ENCODE measurements at regions not wholly inside any gene's neighbourhood (a gene's known extent, or its start where the extent isn't known, plus 50 kb on each side); places are given as distances from the start of the nearest gene placed in this dataset.

- H3K9me3 Mint-ChIP-seq, result peaks cover 0 to 3% (median 0%) of the 10 kb centered on the region in 8 donors
- no peak overlapping the region for H3K4me3 Mint-ChIP-seq
- Histone ChIP-seq H3K4me1 (ENCODE audit: insufficient read depth, low read length) (no peaks in the 10 kb centered on the region), H3K9me3 (ENCODE audit: control insufficient read depth in 1 of 2, low read length in 2 of 2) (no peaks in the 10 kb centered on the region), H3K27me3 (ENCODE audit: insufficient read depth, low read length) (no peaks in the 10 kb centered on the region), H3K4me3 (ENCODE audit: low read length in 2 of 2) (no peak overlapping the region), H3K27ac (ENCODE audit: low read depth, low read length) (no peak overlapping the region), H3K36me3 (ENCODE audit: insufficient read depth, low read length) (no peaks in the 10 kb centered on the region)
- H3K27me3 Mint-ChIP-seq, result no peaks in the 10 kb centered on the region
- DNase-seq, result no peak
- ChIA-PET POLR2A (ENCODE audit: partially characterized antibody) (no interaction called here), CTCF (ENCODE audit: partially characterized antibody) (no interaction called here)
- intact Hi-C loops (cut with micrococcal nuclease), result no loop called here
- H3K4me1 Mint-ChIP-seq, result no peaks in the 10 kb centered on the region
- no peak overlapping the region for H3K27ac Mint-ChIP-seq
- no peaks in the 10 kb centered on the region for H3K36me3 Mint-ChIP-seq
Measured at GRCh38 chr1:219523411-219523810, 89.5 kb downstream of the ZC3H11B start.

DNA sequence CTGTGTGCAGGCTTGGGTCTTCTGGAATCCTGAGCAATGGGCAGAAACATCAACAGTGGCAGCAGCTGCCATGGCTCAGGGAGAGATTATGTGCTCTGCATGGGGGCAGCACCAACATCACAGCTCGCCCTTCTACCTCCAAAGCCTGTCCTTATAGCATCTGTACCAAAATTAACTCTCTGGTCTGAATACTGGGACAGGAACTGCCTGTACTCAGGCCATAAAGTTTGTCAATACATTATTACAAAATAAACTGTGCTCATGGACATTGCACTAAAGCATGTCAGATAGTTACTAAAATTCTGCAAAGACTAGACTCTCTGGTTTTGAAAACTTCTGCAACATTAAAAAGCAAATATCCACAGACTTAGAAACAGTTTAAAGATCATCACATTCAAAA, 91.6 kb downstream of the ZC3H11B start:
- Mint-ChIP-seq H3K4me3 (no peak overlapping the region), H3K27me3 (no peaks in the 10 kb centered on the region), H3K36me3 (no peaks in the 10 kb centered on the region), H3K27ac (no peak overlapping the region), H3K4me1 (no peaks in the 10 kb centered on the region), H3K9me3 (peaks cover 0 to 3% (median 0%) of the 10 kb centered on the region in 8 donors)
- no peak for DNase-seq
- CTCF ChIA-PET (ENCODE audit: partially characterized antibody), result no interaction called here
- POLR2A ChIA-PET (ENCODE audit: partially characterized antibody), result no interaction called here
- Histone ChIP-seq H3K4me3 (ENCODE audit: low read length in 2 of 2) (no peak overlapping the region), H3K27ac (ENCODE audit: low read depth, low read length) (no peak overlapping the region), H3K9me3 (ENCODE audit: control insufficient read depth in 1 of 2, low read length in 2 of 2) (no peaks in the 10 kb centered on the region), H3K4me1 (ENCODE audit: insufficient read depth, low read length) (no peaks in the 10 kb centered on the region), H3K27me3 (ENCODE audit: insufficient read depth, low read length) (no peaks in the 10 kb centered on the region), H3K36me3 (ENCODE audit: insufficient read depth, low read length) (no peaks in the 10 kb centered on the region)
- intact Hi-C loops (cut with micrococcal nuclease), result no loop called here

DNA sequence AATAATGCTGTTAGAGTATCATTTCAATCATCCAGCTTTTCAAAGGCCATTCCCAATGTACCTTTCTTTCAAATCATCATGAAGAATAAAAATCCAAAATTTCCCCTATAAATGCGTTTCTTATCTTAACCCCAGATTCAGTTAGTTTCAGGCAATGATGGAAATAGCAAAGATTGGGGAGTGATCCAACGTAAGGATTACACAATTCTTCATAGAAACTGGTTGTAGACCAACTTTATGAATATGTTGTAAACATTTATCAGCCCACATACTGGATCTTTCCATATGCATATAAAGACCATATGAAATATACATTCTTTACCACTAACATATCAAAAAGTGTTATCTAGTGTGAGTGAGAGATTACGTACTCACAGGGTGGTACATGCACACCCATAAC, 92.7 kb downstream of the ZC3H11B start:
- Mint-ChIP-seq H3K4me1 (no peaks in the 10 kb centered on the region), H3K27ac (no peak overlapping the region), H3K9me3 (peaks cover 0 to 3% (median 1%) of the 10 kb centered on the region in 8 donors), H3K36me3 (no peaks in the 10 kb centered on the region), H3K27me3 (peaks cover 0 to 2% of the 10 kb centered on the region in 2 donors), H3K4me3 (no peak overlapping the region)
- H3K4me1 ChIP-seq (ENCODE audit: insufficient read depth, low read length), result no peaks in the 10 kb centered on the region
- ChIA-PET POLR2A (ENCODE audit: partially characterized antibody) (no interaction called here), CTCF (ENCODE audit: partially characterized antibody) (no interaction called here)
- no peaks in the 10 kb centered on the region for H3K9me3 ChIP-seq (ENCODE audit: control insufficient read depth in 1 of 2, low read length in 2 of 2)
- no peaks in the 10 kb centered on the region for H3K27me3 ChIP-seq (ENCODE audit: insufficient read depth, low read length)
- H3K36me3 ChIP-seq (ENCODE audit: insufficient read depth, low read length), result no peaks in the 10 kb centered on the region
- intact Hi-C loops (cut with micrococcal nuclease), result no loop called here
- H3K4me3 ChIP-seq (ENCODE audit: low read length in 2 of 2), result no peak overlapping the region
- DNase-seq, result no peak
- no peak overlapping the region for H3K27ac ChIP-seq (ENCODE audit: low read depth, low read length)

DNA sequence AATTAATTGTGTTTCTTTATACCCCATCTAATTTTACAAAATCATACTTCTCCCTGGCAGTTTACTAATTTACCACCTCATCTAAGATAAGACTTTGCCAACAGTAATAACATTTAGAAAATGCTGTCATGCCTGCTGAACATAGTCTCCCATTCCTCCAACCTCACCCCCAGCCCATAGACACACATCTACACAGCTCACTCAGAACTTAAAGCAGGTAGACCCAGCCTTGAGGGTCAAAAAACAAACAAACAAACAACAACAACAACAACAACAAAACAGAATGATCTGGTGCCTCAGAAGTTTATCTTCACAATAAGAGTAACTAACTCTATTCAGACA, 94.0 kb downstream of the ZC3H11B start:
- Histone ChIP-seq H3K27me3 (ENCODE audit: insufficient read depth, low read length) (no peaks in the 10 kb centered on the region), H3K9me3 (ENCODE audit: control insufficient read depth in 1 of 2, low read length in 2 of 2) (no peaks in the 10 kb centered on the region), H3K36me3 (ENCODE audit: insufficient read depth, low read length) (no peaks in the 10 kb centered on the region), H3K4me3 (ENCODE audit: low read length in 2 of 2) (no peak overlapping the region), H3K4me1 (ENCODE audit: insufficient read depth, low read length) (no peaks in the 10 kb centered on the region), H3K27ac (ENCODE audit: low read depth, low read length) (no peak overlapping the region)
- Mint-ChIP-seq H3K9me3 (peaks cover 0 to 5% (median 0%) of the 10 kb centered on the region in 8 donors), H3K36me3 (no peaks in the 10 kb centered on the region), H3K4me3 (no peak overlapping the region), H3K27ac (peak overlapping the region in 1 of 7 donors; percentile 62), H3K4me1 (no peaks in the 10 kb centered on the region), H3K27me3 (peaks cover 0 to 2% of the 10 kb centered on the region in 2 donors)
- DNase-seq, result no peak
- ChIA-PET POLR2A (ENCODE audit: partially characterized antibody) (no interaction called here), CTCF (ENCODE audit: partially characterized antibody) (no interaction called here)
- intact Hi-C loops (cut with micrococcal nuclease), result no loop called here

GRCh38 chr1:219518168-219518906, 94.6 kb downstream of the ZC3H11B start:
- CTCF ChIA-PET (ENCODE audit: partially characterized antibody), result no interaction called here
- H3K4me1 ChIP-seq (ENCODE audit: insufficient read depth, low read length), result no peaks in the 10 kb centered on the region
- no peaks in the 10 kb centered on the region for H3K9me3 ChIP-seq (ENCODE audit: control insufficient read depth in 1 of 2, low read length in 2 of 2)
- POLR2A ChIA-PET (ENCODE audit: partially characterized antibody), result no interaction called here
- Mint-ChIP-seq H3K27ac (no peak overlapping the region), H3K9me3 (peaks cover 0 to 5% (median 0%) of the 10 kb centered on the region in 8 donors), H3K27me3 (peaks cover 0 to 2% of the 10 kb centered on the region in 2 donors), H3K4me3 (no peak overlapping the region), H3K4me1 (no peaks in the 10 kb centered on the region), H3K36me3 (no peaks in the 10 kb centered on the region)
- H3K27ac ChIP-seq (ENCODE audit: low read depth, low read length), result no peak overlapping the region
- no peak overlapping the region for H3K4me3 ChIP-seq (ENCODE audit: low read length in 2 of 2)
- no peaks in the 10 kb centered on the region for H3K36me3 ChIP-seq (ENCODE audit: insufficient read depth, low read length)
- H3K27me3 ChIP-seq (ENCODE audit: insufficient read depth, low read length), result no peaks in the 10 kb centered on the region
- DNase-seq, result no peak
- intact Hi-C loops (cut with micrococcal nuclease), result no loop called here

- H3K9me3 ChIP-seq (ENCODE audit: control insufficient read depth in 1 of 2, low read length in 2 of 2), result no peaks in the 10 kb centered on the region
- Mint-ChIP-seq H3K9me3 (peaks cover 0 to 5% (median 0%) of the 10 kb centered on the region in 8 donors), H3K36me3 (no peaks in the 10 kb centered on the region), H3K4me3 (no peak overlapping the region), H3K27ac (no peak overlapping the region), H3K27me3 (peaks cover 0 to 2% of the 10 kb centered on the region in 2 donors), H3K4me1 (no peaks in the 10 kb centered on the region)
- no peaks in the 10 kb centered on the region for H3K36me3 ChIP-seq (ENCODE audit: insufficient read depth, low read length)
- DNase-seq, result no peak
- H3K27me3 ChIP-seq (ENCODE audit: insufficient read depth, low read length), result no peaks in the 10 kb centered on the region
- intact Hi-C loops (cut with micrococcal nuclease), result no loop called here
- H3K27ac ChIP-seq (ENCODE audit: low read depth, low read length), result no peak overlapping the region
- H3K4me3 ChIP-seq (ENCODE audit: low read length in 2 of 2), result no peak overlapping the region
- ChIA-PET POLR2A (ENCODE audit: partially characterized antibody) (no interaction called here), CTCF (ENCODE audit: partially characterized antibody) (no interaction called here)
- no peaks in the 10 kb centered on the region for H3K4me1 ChIP-seq (ENCODE audit: insufficient read depth, low read length)
Measured at GRCh38 chr1:219517031-219517430, 95.9 kb downstream of the ZC3H11B start.

GRCh38 chr1:219514728-219515127, 98.2 kb downstream of the ZC3H11B start:
- ChIA-PET POLR2A (ENCODE audit: partially characterized antibody) (no interaction called here), CTCF (ENCODE audit: partially characterized antibody) (no interaction called here)
- Mint-ChIP-seq H3K27me3 (peaks cover 0 to 2% of the 10 kb centered on the region in 2 donors), H3K36me3 (no peaks in the 10 kb centered on the region), H3K9me3 (peaks cover 0 to 5% (median 0%) of the 10 kb centered on the region in 8 donors), H3K4me3 (no peak overlapping the region), H3K27ac (no peak overlapping the region), H3K4me1 (no peaks in the 10 kb centered on the region)
- intact Hi-C loops (cut with micrococcal nuclease), result no loop called here
- DNase-seq, result no peak
- Histone ChIP-seq H3K4me1 (ENCODE audit: insufficient read depth, low read length) (no peaks in the 10 kb centered on the region), H3K27me3 (ENCODE audit: insufficient read depth, low read length) (no peaks in the 10 kb centered on the region), H3K4me3 (ENCODE audit: low read length in 2 of 2) (no peak overlapping the region), H3K9me3 (ENCODE audit: control insufficient read depth in 1 of 2, low read length in 2 of 2) (no peaks in the 10 kb centered on the region), H3K27ac (ENCODE audit: low read depth, low read length) (no peak overlapping the region), H3K36me3 (ENCODE audit: insufficient read depth, low read length) (no peaks in the 10 kb centered on the region)

GRCh38 chr1:219507437-219507836, 105.5 kb downstream of the ZC3H11B start:
- POLR2A ChIA-PET (ENCODE audit: partially characterized antibody), result no interaction called here
- no peaks in the 10 kb centered on the region for H3K36me3 Mint-ChIP-seq
- no peaks in the 10 kb centered on the region for H3K4me1 Mint-ChIP-seq
- Histone ChIP-seq H3K9me3 (ENCODE audit: control insufficient read depth in 1 of 2, low read length in 2 of 2) (no peaks in the 10 kb centered on the region), H3K4me1 (ENCODE audit: insufficient read depth, low read length) (no peaks in the 10 kb centered on the region), H3K27me3 (ENCODE audit: insufficient read depth, low read length) (no peaks in the 10 kb centered on the region), H3K27ac (ENCODE audit: low read depth, low read length) (no peak overlapping the region), H3K4me3 (ENCODE audit: low read length in 2 of 2) (no peak overlapping the region), H3K36me3 (ENCODE audit: insufficient read depth, low read length) (no peaks in the 10 kb centered on the region)
- H3K9me3 Mint-ChIP-seq, result peaks cover 0 to 3% (median 0%) of the 10 kb centered on the region in 8 donors
- no peak overlapping the region for H3K27ac Mint-ChIP-seq
- DNase-seq, result no peak
- CTCF ChIA-PET (ENCODE audit: partially characterized antibody), result no interaction called here
- intact Hi-C loops (cut with micrococcal nuclease), result no loop called here
- no peaks in the 10 kb centered on the region for H3K27me3 Mint-ChIP-seq
- no peak overlapping the region for H3K4me3 Mint-ChIP-seq
